ENCODE measurements at regions not wholly inside any gene's neighbourhood (a gene's known extent, or its start where the extent isn't known, plus 50 kb on each side); places are given as distances from the start of the nearest gene placed in this dataset.
"Not testable (repeated sequence)": the region's sequence is repeated elsewhere in the genome, so short reads cannot be mapped to it uniquely, and the experiment has no call there.

DNA sequence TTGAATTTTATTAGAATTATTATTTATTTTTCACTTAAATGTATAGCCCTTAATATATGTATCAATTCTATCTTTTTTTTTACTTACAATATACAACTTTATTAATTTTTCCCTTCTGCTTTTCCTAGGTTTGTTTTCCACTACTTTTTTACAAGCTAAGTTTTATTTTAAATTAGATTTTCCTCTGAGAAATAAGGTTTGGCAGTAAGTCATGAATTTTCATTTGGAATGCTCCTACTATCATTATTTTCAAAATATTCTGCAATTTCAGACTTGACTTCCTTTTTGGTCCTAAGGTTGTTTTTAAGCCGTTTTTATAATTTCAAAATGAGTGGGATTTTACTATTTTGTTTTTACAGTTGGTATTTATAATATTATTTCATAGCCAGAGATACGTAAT, 222.8 kb upstream of the PIEZO2 start:
- DNase-seq, result no peak

DNA sequence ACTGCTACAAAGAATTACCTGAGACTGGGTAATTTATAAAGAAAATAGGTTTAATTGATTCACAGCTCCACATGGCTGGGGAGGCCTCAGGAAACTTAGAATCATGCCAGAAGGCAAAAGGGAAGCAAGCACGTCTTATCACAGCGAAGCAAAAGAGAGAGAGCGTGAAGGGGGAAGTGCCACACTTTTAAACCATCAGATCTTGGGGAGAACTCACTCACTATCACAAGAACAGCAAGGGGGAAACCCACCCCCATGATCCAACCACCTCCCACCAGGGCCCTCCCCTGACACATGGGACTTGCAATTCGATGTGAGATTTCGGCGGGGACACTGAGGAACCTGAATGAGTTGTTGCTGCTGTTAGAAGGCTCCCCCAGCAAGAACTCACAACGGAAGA, 220.2 kb upstream of the PIEZO2 start:
- no peak for DNase-seq

DNA sequence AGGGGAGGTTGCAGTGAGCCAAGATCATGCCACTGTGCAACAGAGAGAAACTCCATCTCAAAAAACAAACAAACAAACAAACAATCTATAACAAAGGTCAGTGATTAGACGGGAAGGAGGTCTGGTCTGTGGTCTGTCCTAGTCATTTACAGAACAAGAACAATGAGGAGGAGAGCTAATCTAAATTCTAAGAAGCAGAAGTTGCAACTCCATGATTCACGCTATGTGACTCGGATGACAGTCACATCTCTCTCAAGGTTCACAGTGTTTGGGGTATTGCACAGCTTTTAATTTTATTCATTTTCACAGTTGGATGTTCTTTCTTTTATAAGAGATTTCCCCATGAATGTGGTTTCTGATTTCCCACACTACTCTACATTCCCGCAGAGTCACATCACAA, 218.7 kb upstream of the PIEZO2 start:
- no peak for DNase-seq

DNA sequence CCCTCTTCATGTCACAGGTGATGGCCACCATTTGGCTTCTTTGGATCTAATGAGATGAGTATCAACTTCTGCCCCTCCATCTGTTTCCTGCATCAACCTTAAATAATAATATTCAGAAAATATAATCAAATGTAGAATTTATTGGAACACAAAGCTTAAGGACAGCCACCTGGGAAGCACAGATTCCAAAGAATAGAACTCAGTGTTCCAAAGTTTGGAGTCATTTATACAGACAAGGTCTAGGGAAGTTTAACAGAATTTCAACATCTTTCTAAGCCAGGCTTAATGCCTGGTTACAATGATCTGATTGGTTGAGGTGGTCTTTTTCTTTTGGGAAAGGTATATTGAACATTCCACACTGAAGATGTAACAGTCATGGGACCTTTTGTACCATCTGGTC, 218.0 kb upstream of the PIEZO2 start:
- DNase-seq, result no peak

DNA sequence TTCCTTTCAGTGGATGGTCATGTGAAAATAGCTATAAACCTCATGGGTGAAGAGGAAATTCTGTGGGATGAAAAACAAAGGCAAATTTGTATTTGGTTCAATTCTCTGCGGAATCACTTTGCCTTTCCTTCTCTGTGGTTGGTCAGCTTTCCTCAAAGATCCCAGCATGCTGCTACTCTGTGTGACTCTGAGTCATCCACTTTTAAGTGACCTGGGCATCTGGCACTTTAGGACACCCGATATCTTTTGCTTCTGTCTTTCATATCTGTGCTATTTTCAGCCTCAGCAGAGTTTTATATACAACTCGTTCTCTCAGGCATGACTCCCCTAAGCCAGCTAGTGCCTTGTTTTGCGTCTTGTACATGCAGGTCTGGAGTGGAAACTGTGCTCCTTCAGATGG, 217.0 kb upstream of the PIEZO2 start:
- DNase-seq, result no peak

DNA sequence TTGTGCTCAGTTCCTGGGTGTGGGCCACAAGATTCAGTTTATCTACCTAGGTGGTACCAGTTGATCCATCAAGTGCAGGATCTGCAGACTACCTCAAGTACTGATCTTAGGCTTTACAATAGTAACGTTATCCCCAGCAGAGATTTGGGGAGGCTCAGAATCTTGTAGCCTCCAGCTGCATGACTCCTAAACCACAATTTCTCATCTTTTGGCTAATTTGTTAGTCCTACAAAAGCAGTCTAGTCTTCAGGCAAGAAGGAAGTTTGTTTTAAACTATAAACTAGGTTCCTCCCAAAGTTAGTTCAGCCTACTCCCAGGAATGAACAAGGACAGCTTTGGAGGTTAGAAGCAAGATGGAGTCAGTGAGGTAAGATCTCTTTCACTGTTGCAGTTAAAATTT, 213.5 kb upstream of the PIEZO2 start:
- DNase-seq, result no peak

DNA sequence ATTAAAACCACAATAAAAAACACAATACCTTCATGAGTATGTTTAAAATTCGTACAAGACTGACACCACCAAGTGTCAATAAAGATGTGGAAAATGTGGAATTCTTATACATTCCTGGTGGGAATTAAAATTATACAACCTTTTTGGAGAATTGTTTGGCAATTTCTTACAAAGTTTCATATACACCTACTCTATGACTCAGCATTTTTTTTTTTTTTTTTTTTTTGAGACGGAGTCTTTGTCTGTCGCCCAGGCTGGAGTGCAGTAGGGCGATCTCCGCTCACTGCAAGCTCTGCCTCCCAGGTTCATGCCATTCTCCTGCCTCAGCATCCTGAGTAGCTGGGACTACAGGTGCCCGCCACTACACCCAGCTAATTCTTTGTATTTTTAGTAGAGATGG, 212.5 kb upstream of the PIEZO2 start:
- not testable (repeated sequence) for DNase-seq

DNA sequence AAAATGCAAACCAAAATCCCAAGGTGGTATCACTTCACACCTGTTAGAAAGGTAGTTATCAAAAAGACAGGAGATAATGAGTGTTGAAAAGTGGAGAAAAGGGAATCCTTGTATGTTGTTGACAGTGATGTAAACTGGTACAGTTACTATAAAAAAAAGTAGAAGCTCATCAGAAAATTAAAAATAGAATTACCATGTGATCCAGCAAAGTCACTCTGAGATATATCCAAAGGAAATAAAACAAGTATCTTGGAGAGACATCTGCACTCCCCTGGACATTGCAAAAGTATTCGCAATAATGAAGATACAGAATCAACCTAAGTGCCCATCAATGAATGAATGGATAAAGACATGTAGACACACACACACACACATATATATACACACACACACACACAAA, 208.3 kb upstream of the PIEZO2 start:
- DNase-seq, result no peak

DNA sequence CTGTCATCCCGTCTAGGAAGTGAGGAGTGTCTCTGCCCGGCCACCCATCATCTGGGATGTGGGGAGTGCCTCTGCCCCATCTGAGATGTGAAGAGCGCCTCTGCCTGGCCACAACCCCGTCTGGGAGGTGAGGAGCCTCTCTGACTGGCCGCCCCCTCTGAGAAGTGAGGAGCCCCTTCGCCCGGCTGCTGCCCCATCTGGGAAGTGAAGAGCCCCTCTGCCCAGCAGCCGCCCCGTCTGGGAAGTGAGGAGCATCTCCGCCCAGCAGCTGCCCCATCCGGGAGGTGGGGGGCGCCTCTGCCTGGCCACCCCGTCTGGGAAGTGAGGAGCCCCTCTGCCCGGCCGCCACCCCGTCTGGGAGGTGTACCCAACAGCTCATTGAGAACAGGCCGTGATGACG, 195.2 kb upstream of the PIEZO2 start:
- not testable (repeated sequence) for DNase-seq

DNA sequence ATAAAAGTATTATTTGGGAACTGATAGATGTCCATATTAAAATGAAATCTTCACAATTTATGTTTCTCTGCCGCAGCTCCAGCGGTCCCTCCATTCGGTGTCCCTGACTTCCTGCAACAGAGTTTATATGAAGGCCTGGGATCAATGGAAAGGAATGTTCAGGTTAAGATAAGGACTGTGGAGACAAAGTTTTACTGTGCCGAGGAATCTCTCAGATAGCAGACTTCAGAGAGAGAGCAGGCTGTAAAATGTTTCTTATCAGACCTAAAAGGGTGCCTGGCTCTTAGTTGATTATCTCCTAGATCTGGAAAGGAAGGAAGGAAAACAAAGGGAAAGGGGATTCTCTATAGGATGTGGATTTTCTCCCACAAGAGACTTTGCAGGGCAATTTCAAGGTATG, 193.7 kb upstream of the PIEZO2 start:
- DNase-seq, result no peak

DNA sequence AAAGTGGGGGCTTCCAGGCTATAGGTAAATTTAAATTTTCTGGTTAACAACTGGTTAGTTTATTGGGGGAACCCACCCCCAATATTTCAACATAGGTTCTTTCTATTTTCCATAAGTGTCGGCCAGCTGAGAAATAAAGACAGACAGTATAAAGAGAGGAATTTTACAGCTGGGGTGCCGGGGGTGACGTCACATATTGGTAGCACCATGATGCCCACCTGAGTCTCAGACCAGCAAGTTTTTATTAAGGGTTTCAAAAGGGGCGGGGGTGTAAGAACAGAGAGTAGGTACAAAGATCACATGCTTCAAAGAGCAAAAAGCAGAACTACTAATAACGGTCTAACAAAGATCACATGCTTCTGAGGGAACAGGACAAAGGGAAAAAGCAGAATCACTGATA, 192.7 kb upstream of the PIEZO2 start:
- not testable (repeated sequence) for DNase-seq

DNA sequence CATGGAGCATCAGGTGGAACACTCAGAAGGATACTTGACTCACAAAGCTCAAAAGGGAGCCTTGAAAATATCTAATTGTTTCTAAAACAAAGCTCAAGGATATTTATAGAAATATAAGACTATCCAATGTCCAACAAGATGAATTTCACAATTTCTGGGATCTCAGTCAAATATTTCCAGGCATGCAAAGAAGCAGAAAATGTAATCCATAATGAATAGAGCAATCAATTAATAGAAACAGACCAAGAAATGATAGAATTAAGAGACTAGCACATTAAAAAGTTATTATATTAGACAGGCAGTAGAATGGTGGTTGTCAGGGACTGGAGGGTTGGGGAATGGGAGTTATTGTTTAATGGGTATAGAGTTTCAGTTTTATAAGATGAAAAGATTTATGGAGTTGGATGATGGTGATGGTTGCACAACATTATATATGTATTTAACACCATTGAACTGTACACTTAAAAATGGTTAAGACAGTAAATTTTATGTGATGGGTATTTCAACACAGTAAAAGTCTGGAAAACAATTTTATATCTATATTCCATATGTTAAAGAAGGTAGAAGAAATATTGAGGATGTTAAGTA, 189.9 kb upstream of the PIEZO2 start:
- DNase-seq, result no peak

DNA sequence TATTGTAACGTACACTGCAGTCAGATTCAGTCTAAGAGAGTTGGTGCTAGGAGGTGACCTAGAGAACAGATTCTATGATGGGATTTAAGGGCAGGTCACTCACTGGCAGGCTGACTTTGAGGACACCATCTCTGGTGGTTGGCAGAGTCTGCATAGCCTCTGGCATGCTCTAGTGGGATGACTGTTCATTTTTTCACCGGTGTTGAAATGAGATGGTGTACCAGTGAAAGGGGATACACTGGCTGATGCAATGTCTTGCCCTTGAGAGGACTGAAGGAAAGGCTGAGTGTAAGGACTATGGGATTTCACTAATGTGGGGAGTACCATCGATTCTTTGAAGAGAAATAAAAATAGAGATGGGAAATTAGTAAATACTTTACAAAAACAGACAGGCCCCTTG, 186.9 kb upstream of the PIEZO2 start:
- no peak for DNase-seq

DNA sequence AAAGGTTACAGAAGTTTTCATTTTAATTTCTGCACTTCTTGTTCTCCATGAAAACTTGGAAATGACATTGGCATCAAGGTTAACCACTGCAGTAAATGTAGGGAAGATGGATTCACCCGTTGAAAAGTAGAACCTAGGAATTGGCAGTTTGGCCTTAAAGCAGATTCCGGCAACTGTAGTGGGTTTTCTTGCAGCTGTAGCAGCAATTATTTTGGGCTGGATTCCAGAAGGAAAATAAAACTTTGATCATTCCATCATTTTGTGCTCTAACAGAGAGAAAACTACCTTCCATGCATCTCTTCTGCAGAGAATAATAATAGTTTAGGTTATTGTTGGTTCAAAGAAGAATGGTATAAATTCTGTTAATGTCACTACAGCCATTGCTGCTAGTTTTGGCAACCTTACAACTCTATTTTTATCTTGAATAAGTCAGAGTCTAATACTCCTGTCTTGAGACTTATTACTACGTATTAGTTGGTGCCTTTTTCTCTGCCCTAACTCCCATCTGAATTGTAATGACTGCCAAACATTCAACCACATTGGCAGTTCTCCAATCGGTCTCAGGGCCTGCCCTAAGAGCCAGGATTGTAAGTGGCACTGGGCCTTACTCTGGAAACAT, 178.1 kb upstream of the PIEZO2 start:
- DNase-seq, result no peak

DNA sequence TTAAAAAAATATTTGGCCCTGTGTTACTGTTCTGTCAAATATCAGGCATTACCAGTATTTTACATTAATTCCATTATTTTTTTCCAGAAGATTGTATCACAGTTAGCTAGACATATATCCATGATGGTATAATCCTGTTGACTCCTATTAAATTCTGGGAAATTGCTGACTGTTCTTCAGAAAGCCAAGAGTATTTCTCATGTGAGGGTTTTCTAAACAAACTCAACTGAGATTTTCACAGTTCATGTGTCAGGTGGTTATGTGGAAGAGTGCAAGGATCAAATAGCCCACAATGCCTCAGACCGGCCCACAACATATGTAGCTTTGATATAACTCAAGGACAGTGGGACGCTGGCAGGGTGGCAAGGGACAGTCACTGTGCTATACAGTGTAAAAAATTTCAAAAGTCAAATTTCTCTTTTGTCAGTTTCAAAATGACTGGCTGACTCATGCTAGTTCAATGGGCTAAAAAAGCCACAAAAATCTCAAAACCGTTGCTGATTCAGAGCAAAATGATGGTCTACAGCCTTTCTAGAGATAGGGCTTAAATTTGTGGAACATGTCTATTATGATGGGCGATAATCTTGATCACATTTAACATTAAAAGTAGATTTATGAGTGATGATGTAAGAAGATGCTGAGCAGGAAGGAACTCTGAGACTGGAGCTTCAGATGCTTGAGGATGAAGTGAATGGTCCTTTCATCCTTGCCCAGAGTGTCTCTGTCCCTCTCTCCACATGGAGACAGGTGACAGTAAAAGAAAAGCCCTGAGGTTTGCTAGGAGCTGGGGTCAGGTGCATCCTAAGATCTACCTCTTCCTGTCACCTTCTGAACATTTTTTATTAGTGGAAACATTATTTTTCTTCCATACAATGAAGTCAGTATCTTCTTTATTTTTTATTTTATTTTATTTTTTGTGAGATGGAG, 175.8 kb upstream of the PIEZO2 start:
- no peak for DNase-seq

DNA sequence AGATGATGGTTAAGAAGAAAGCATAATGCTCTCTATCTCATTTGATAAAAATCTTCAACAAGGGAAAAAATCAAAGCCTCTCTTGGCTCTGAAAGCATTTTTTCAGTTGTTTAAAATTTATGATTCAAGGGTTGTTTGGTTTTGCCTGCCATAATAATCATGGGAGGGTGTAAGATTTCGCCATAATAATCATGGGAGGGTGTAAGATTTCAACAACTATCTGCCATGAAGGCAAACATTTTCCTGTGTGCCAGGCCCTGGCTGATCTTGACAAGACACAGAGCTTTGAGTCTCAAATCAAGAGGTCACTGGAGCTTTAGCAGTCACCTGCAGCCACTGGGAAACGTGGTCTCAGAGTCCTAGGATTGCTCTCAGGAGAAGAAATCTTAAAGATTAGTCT, 175.1 kb upstream of the PIEZO2 start:
- DNase-seq, result no peak

DNA sequence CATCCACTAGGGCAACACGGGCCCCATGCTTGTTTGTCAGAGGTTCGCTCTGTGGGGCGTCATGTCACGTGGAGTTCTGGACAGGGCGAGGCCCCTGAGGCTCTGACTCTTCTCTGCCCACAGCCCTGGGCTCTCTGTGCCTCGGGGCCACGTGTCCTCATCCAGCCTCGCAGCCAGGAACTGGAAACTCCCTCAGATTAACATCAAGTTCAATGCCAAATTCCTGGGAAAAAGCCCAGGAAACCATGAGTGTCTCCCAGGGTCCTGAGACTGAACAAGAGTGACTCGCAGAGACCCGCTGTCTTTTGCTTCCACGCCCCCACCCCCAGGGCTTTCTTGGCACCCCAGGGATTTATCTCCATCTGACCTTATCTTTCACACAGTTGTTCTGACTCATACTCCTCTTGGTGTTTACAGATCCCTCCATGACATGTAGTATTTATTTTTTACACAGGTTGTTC, 174.0 kb upstream of the PIEZO2 start:
- no peak for DNase-seq

DNA sequence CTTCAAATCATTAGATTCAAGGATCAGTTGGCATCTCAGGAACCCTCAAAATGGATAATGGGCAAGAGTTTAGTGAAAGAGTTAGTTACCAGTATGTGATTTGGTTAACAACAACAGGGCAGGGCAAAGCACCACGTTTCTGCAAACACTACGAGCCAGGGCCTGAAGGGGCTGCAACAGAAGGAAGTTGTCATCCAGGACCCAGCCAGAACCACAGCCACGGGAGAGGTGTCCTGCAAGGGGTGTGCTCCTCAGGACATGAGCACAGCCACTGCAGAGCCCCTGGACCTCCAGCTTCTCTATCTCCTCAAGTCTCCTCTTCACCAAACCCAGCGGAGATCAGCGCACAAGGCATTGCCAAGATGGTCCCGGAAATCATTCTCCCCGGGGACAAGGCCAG, 173.3 kb upstream of the PIEZO2 start:
- DNase-seq, result no peak

DNA sequence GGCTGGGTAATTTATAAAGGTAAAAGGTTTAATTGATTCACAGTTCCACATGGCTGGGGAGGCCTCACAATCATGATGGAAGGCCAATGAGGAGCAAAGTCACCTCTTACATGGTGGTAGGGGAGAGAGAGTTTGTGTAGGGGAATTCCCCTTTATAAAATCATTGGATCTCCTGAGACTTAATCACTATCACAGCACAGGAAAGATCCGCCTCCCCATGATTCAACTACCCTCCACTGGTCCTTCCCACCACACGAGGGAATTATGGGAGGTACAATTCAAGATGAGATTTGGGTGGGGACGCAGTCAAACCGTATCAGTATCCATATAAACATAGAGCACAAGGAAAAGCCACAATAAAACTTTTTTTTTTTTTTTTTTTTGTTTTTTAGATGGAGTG, 172.6 kb upstream of the PIEZO2 start:
- no peak for DNase-seq

DNA sequence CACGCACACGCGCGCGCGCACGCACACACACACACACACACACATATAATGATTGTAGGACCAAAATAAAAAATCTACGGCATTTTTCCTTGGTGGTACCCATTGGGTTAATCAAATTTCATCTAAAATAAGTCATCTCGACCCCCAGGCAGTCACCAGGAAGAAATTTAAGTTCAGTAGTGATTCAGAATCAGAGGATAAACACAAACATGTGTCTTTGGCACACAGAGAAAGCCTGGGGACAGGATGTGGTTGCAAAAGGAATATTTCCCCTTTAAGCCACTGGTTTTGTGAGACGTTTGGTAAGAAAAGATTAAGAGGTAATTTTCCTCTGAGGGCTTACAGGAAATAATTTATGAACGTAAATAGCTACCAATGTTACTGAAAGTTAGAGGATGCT, 171.6 kb upstream of the PIEZO2 start:
- DNase-seq, result no peak

DNA sequence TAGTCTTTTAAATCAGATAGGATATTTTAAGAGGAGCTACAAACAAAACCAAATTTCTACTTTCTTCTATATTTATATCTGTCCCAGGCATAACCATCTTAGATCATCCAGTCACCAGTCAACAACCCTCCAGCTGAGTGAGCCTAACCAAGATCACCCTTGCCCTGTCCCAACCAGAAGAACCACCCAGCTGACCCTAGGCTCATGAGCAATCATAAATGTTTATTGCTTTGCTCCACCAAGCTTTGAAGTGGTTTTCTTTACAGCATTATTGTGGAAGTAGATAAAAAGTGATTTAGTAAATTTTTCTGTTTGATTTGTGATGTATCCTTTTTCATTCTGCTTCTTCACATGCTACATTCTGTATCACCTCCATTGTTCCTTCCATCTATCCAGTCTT, 167.2 kb upstream of the PIEZO2 start:
- no peak for DNase-seq

DNA sequence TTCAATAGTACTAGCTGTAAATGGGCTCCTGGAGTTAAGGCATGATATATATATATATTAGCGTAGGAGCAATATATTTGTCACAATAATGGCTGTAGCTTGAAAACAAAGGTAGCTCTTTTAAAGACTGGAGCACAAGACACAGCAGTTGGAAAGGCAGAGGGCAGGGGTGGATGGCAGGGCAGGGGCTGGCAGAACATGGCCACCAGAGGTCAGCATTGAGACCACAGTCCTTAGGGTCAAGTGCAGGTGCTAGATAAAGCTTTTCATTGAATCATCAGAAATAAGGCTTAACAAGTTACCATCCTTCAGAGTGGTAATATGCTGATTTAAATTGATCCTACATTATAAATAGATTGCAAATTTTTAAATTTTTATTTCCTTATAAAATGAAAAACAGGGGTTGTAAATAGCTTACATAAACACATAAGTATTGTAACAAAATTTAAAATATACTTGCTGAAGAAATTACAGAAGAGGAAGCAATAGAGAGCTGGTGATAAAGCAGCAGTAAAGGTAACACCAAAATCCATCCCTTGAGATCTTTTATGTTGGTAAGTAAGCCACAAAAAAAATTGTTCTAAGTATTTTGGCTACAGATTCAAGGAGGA, 161.2 kb upstream of the PIEZO2 start:
- DNase-seq, result peak; percentile 64

DNA sequence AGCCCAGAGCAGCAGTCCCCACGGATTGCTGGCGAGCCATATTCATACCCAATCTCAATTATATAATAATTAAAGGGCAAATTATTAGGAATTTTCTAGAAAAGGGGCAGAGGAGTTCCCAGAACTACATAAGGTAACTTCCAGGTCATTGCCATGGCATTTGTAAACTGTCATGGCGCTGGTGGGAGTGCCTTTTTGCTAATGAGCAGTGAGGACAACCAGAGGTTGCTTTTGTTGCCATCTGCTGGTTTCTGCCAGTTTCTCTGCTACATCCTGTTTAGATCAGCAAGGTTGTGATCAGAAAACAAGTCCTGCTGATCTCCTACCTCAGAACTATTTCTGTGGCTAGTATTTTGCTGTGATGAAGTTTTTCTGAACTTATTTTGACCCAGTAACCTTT, 159.8 kb upstream of the PIEZO2 start:
- no peak for DNase-seq

DNA sequence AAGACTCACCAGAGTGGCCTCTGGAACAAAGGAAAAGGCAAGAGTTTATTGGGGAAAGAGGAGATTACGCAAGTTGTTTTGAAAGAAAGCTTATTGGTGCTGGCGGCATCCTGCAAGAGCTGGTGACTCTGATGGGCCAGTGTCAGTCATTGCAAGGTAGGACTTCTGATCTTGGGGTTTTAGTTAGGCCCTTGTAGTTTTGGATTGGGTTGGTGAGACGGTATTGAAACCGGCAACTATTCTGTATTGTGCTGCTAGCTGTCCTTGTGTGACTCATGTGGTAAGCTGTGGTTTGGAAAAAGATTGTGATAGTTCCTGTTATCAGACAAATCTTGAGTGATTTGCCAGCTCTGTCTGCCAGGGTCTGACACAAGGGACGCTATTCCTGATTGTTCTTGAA, 159.1 kb upstream of the PIEZO2 start:
- DNase-seq, result no peak
